H9 (cell line): ENCODE measurements at regions not wholly inside any gene's neighbourhood (a gene's known extent, or its start where the extent isn't known, plus 50 kb on each side); places are given as distances from the start of the nearest gene placed in this dataset.

Experiments
- DNase-seq: peaks from one replicate; pipeline ENCODE4 v3.0.0-alpha.2; 2017
- H2AFZ ChIP-seq: one replicate; pipeline ENCODE4 v1.6.1; 2013; ENCODE audit warnings: mild to moderate bottlenecking, low read length, control low read depth, moderate library complexity
- H2AK5ac ChIP-seq: 2 replicates; pipeline ENCODE4 v1.6.1; 2013; ENCODE audit warnings: low read length, control low read depth, mixed read lengths; ENCODE audit not compliant: insufficient read length
- H2BK120ac ChIP-seq: one replicate; pipeline ENCODE4 v1.6.1; 2013; ENCODE audit warnings: low read depth, mild to moderate bottlenecking, low read length, control low read depth, inconsistent platforms; ENCODE audit not compliant: poor library complexity, severe bottlenecking
- H2BK12ac ChIP-seq: 2 replicates; pipeline ENCODE4 v1.6.1; 2013; ENCODE audit warnings: low read length, control low read depth, mixed read lengths, low read depth; ENCODE audit not compliant: insufficient read length
- H2BK15ac ChIP-seq: 2 replicates; pipeline ENCODE4 v1.6.1; 2013; ENCODE audit warnings: low read depth, low read length, control low read depth
- H2BK20ac ChIP-seq: one replicate; pipeline ENCODE4 v1.6.1; 2013; ENCODE audit warnings: low read depth, mild to moderate bottlenecking, low read length, control low read depth, inconsistent platforms; ENCODE audit not compliant: poor library complexity, severe bottlenecking
- H2BK5ac ChIP-seq: 2 replicates; pipeline ENCODE4 v1.6.1; 2013; ENCODE audit warnings: low read length, control low read depth, mixed read lengths; ENCODE audit not compliant: insufficient read length
- H3K14ac ChIP-seq: 2 replicates; pipeline ENCODE4 v1.6.1; 2013; ENCODE audit warnings: low read length, control low read depth; ENCODE audit not compliant: insufficient read depth
- H3K18ac ChIP-seq: 2 replicates; pipeline ENCODE4 v1.6.1; 2013; ENCODE audit warnings: low read depth, mild to moderate bottlenecking, mixed read lengths, low read length, control low read depth; ENCODE audit not compliant: insufficient read length
- H3K23ac ChIP-seq: 2 replicates; pipeline ENCODE4 v1.6.1; 2013; ENCODE audit warnings: low read length, control low read depth, mixed read lengths, low read depth; ENCODE audit not compliant: insufficient read length
- H3K23me2 ChIP-seq: 2 replicates; pipeline ENCODE4 v1.6.1; 2013; ENCODE audit warnings: low read depth, mild to moderate bottlenecking, mixed read lengths, low read length, control low read depth; ENCODE audit not compliant: insufficient read length, poor library complexity, severe bottlenecking
- H3K27ac ChIP-seq: 2 replicates; pipeline ENCODE4 v1.5.1; 2013; ENCODE audit warnings: low read length, control low read depth, mixed read lengths, low read depth; ENCODE audit not compliant: insufficient read length
- H3K27me3 ChIP-seq: 2 replicates; pipeline ENCODE4 v1.6.1; 2013; ENCODE audit warnings: low read length, control low read depth, inconsistent platforms; ENCODE audit not compliant: insufficient read depth
- H3K4ac ChIP-seq: 2 replicates; pipeline ENCODE4 v1.6.1; 2013; ENCODE audit warnings: low read depth, mild to moderate bottlenecking, control low read depth, inconsistent platforms, low read length, moderate library complexity
- H3K4me1 ChIP-seq: 2 replicates; pipeline ENCODE4 v1.6.1; 2013; ENCODE audit warnings: low read length, control low read depth, inconsistent platforms; ENCODE audit not compliant: insufficient read depth
- H3K4me2 ChIP-seq: 2 replicates; pipeline ENCODE4 v1.6.1; 2013; ENCODE audit warnings: low read length, control low read depth, mixed read lengths; ENCODE audit not compliant: insufficient read length, insufficient read depth
- H3K56ac ChIP-seq: 2 replicates; pipeline ENCODE4 v1.6.1; 2013; ENCODE audit warnings: low read depth, mild to moderate bottlenecking, mixed read lengths, low read length, control low read depth; ENCODE audit not compliant: insufficient read length
- H3K79me1 ChIP-seq: 2 replicates; pipeline ENCODE4 v1.6.1; 2013; ENCODE audit warnings: low read depth, mild to moderate bottlenecking, moderate library complexity, low read length, control low read depth, inconsistent platforms; ENCODE audit not compliant: insufficient read depth, poor library complexity, severe bottlenecking
- H3K79me2 ChIP-seq: 2 replicates; pipeline ENCODE4 v1.6.1; 2013; ENCODE audit warnings: low read length, control low read depth, inconsistent platforms; ENCODE audit not compliant: insufficient read depth
- H3K9ac ChIP-seq: 2 replicates; pipeline ENCODE4 v1.6.1; 2013; ENCODE audit warnings: low read length, control low read depth, mixed read lengths; ENCODE audit not compliant: insufficient read length; ENCODE audit errors: extremely low read depth
- H3K9me3 ChIP-seq: one replicate; pipeline ENCODE4 v1.6.1; 2013; ENCODE audit warnings: low read depth, low read length, inconsistent platforms; ENCODE audit not compliant: control insufficient read depth
- H3T11ph ChIP-seq: one replicate; pipeline ENCODE4 v1.6.1; 2013; ENCODE audit warnings: mild to moderate bottlenecking, low read length, control low read depth, inconsistent platforms
- H4K20me1 ChIP-seq: one replicate; pipeline ENCODE4 v1.6.1; 2013; ENCODE audit not compliant: control insufficient read depth, insufficient read length, insufficient read depth
- H4K5ac ChIP-seq: 2 replicates; pipeline ENCODE4 v1.6.1; 2013; ENCODE audit warnings: low read depth, mild to moderate bottlenecking, mixed read lengths, low read length, control low read depth; ENCODE audit not compliant: insufficient read length
- H4K8ac ChIP-seq: replicated peaks from 2 replicates; pipeline ENCODE4 v1.6.1; 2013; ENCODE audit warnings: low read length, control low read depth, mixed read lengths, low read depth; ENCODE audit not compliant: insufficient read length
- H4K91ac ChIP-seq: 2 replicates; pipeline ENCODE4 v1.6.1; 2013; ENCODE audit warnings: low read depth, mild to moderate bottlenecking, moderate library complexity, mixed read lengths, low read length, control low read depth; ENCODE audit not compliant: insufficient read length
- H3K27ac Mint-ChIP-seq, 3 experiments: 2 replicates in 2 of 3; 3 replicates in 1 of 3; pipeline ENCODE4 v1.8.0; 2020 to 2021; ENCODE audit warnings: mixed read lengths in 3 of 3, mild to moderate bottlenecking in 1 of 3, moderate library complexity in 1 of 3
- H3K27me3 Mint-ChIP-seq: 2 replicates; pipeline ENCODE4 v1.8.0; 2021; ENCODE audit warnings: low read depth, mild to moderate bottlenecking, moderate library complexity, mixed read lengths
- H3K36me3 Mint-ChIP-seq, 3 experiments: 2 replicates in 2 of 3; 3 replicates in 1 of 3; pipeline ENCODE4 v1.8.0; 2020 to 2021; ENCODE audit warnings: low read depth in 3 of 3, mixed read lengths in 3 of 3; ENCODE audit not compliant: insufficient read depth in 1 of 3
- H3K4me1 Mint-ChIP-seq, 2 experiments: 2 replicates each; pipeline ENCODE4 v1.8.0; 2020; ENCODE audit warnings: mixed read lengths in 2 of 2
- H3K4me3 Mint-ChIP-seq, 2 experiments: 2 replicates in 1 of 2; 3 replicates in 1 of 2; pipeline ENCODE4 v1.8.0; 2020 to 2021; ENCODE audit warnings: mild to moderate bottlenecking in 2 of 2, mixed read lengths in 2 of 2, moderate library complexity in 1 of 2
- H3K9me3 Mint-ChIP-seq, 2 experiments: 2 replicates in 1 of 2; 3 replicates in 1 of 2; pipeline ENCODE4 v1.8.0; 2020; ENCODE audit warnings: mild to moderate bottlenecking in 2 of 2, mixed read lengths in 2 of 2, moderate library complexity in 1 of 2
- CTCF ChIP-seq: fragments of 200-600 bp; sonication (generic); conservative IDR thresholded peaks from 3 replicates; pipeline ENCODE4 v1.8.0; 2021; ENCODE audit warnings: antibody characterized with exemption, mild to moderate bottlenecking
- WGBS: extraction: QIAGEN DNeasy Blood & Tissue Kit; methylation state at CpG from one replicate; pipeline ENCODE4 v1.1.7; 2013; ENCODE audit warnings: missing lambda C conversion rate, low lambda C conversion rate, mixed read lengths; ENCODE audit not compliant: insufficient read length; ENCODE audit errors: extremely low coverage; 5-methylcytosine and 5-hydroxymethylcytosine counted together

- Histone ChIP-seq H2AK5ac (no peak overlapping the region), H2BK120ac (no peak overlapping the region), H3K56ac (no peak overlapping the region), H4K8ac (no peak overlapping the region), H3T11ph (no peak overlapping the region), H3K4me1 (no peaks in the 10 kb centered on the region), H2BK12ac (no peak overlapping the region), H4K20me1 (no peaks in the 10 kb centered on the region), H4K5ac (no peak overlapping the region), H3K23ac (no peak overlapping the region), H3K9ac (no peak overlapping the region), H3K9me3 (no peaks in the 10 kb centered on the region), H2BK15ac (no peak overlapping the region), H3K4ac (no peak overlapping the region), H3K79me1 (no peaks in the 10 kb centered on the region), H3K27me3 (no peaks in the 10 kb centered on the region), H3K27ac (no peak overlapping the region), H3K18ac (no peak overlapping the region), H2BK5ac (no peak overlapping the region), H2BK20ac (no peak overlapping the region), H2AFZ (no peak overlapping the region), H4K91ac (no peak overlapping the region), H3K4me2 (no peak overlapping the region), H3K14ac (no peak overlapping the region), H3K79me2 (no peaks in the 10 kb centered on the region), H3K23me2 (no peaks in the 10 kb centered on the region)
- no CpG with 5 or more reads among the region's 1 CpG for WGBS
- Mint-ChIP-seq H3K36me3 (no peaks in the 10 kb centered on the region), H3K4me3 (no peak overlapping the region), H3K27ac (no peak overlapping the region), H3K27me3 (no peaks in the 10 kb centered on the region), H3K9me3 (no peaks in the 10 kb centered on the region), H3K4me1 (peaks cover 0 to 2% of the 10 kb centered on the region in 2 experiments; a peak in 1 of 4 replicates)
- DNase-seq = no peak
- peak; percentile 55 for TF ChIP-seq CTCF
Observed at GRCh38 chr5:163821142-163821541, 315.7 kb downstream of the MAT2B start.
